ENCODE measurements at regions not wholly inside any gene's neighbourhood (a gene's known extent, or its start where the extent isn't known, plus 50 kb on each side); places are given as distances from the start of the nearest gene placed in this dataset.

GRCh38 chr4:14848229-14848628, 154.1 kb upstream of the CPEB2 start:
- Histone ChIP-seq H3K27ac (no peak overlapping the region), H3K4me3 (no peak overlapping the region), H3K9me3 (no peaks in the 10 kb centered on the region), H3K36me3 (no peaks in the 10 kb centered on the region), H3K27me3 (no peaks in the 10 kb centered on the region), H3K4me1 (no peaks in the 10 kb centered on the region)
- TF ChIP-seq POLR2AphosphoS5 (IDR thresholded peaks at IDR 0.05; ENCODE audit: insufficient read depth in 1 of 2, low read depth in 1 of 2) (no peak), POLR2A (IDR thresholded peaks at IDR 0.05) (no peak), CTCF (IDR thresholded peaks at IDR 0.05) (no peak)
- DNase-seq (ENCODE audit: extremely low spot score in 2 of 2), result no peak
- intact Hi-C loops (cut with DNase I), result no loop called here

GRCh38 chr4:14850455-14851097, 151.7 kb upstream of the CPEB2 start:
- intact Hi-C loops (cut with DNase I), result no loop called here
- no peak for DNase-seq (ENCODE audit: extremely low spot score in 2 of 2)
- no peak overlapping the region for H3K27ac ChIP-seq

GRCh38 chr4:14853176-14853943, 148.9 kb upstream of the CPEB2 start:
- H3K27ac ChIP-seq, result no peak overlapping the region
- H3K4me1 ChIP-seq, result peaks cover 18% of the 10 kb centered on the region
- no peak overlapping the region for H3K4me3 ChIP-seq
- H3K27me3 ChIP-seq, result no peaks in the 10 kb centered on the region
- intact Hi-C loops (cut with DNase I), result no loop called here
- DNase-seq (ENCODE audit: extremely low spot score in 2 of 2), result no peak
- TF ChIP-seq POLR2A (IDR thresholded peaks at IDR 0.05) (no peak), CTCF (IDR thresholded peaks at IDR 0.05) (no peak), POLR2AphosphoS5 (IDR thresholded peaks at IDR 0.05; ENCODE audit: insufficient read depth in 1 of 2, low read depth in 1 of 2) (peak in 1 of 2 donors; percentile 36)
- H3K9me3 ChIP-seq, result no peaks in the 10 kb centered on the region
- no peaks in the 10 kb centered on the region for H3K36me3 ChIP-seq

More at GRCh38 chr4:14850455-14851097, 151.7 kb upstream of the CPEB2 start:
- H3K4me1 ChIP-seq, result peaks cover 3% of the 10 kb centered on the region
- H3K9me3 ChIP-seq, result no peaks in the 10 kb centered on the region
- TF ChIP-seq POLR2AphosphoS5 (IDR thresholded peaks at IDR 0.05; ENCODE audit: insufficient read depth in 1 of 2, low read depth in 1 of 2) (no peak), CTCF (IDR thresholded peaks at IDR 0.05) (no peak), POLR2A (IDR thresholded peaks at IDR 0.05) (no peak)
- H3K4me3 ChIP-seq, result no peak overlapping the region
- no peaks in the 10 kb centered on the region for H3K27me3 ChIP-seq
- H3K36me3 ChIP-seq, result no peaks in the 10 kb centered on the region

- no peak overlapping the region for H3K4me3 ChIP-seq
- no peak for TF ChIP-seq POLR2AphosphoS5 (IDR thresholded peaks at IDR 0.05; ENCODE audit: insufficient read depth in 1 of 2, low read depth in 1 of 2)
- no peak for TF ChIP-seq POLR2A (IDR thresholded peaks at IDR 0.05)
- TF ChIP-seq CTCF (IDR thresholded peaks at IDR 0.05), result no peak
- intact Hi-C loops (cut with DNase I), result no loop called here
- H3K36me3 ChIP-seq, result no peaks in the 10 kb centered on the region
- H3K9me3 ChIP-seq, result no peaks in the 10 kb centered on the region
- H3K27ac ChIP-seq, result peak overlapping the region; percentile 67
- DNase-seq (ENCODE audit: extremely low spot score in 2 of 2), result no peak
- H3K27me3 ChIP-seq, result no peaks in the 10 kb centered on the region
- H3K4me1 ChIP-seq, result peaks cover 18% of the 10 kb centered on the region
These were observed 146.6 kb upstream of the CPEB2 start for GRCh38 chr4:14855719-14856061.

All from vagina (tissue), 2 donors.